ENCODE measurements at regions not wholly inside any gene's neighbourhood (a gene's known extent, or its start where the extent isn't known, plus 50 kb on each side); places are given as distances from the start of the nearest gene placed in this dataset.

DNA sequence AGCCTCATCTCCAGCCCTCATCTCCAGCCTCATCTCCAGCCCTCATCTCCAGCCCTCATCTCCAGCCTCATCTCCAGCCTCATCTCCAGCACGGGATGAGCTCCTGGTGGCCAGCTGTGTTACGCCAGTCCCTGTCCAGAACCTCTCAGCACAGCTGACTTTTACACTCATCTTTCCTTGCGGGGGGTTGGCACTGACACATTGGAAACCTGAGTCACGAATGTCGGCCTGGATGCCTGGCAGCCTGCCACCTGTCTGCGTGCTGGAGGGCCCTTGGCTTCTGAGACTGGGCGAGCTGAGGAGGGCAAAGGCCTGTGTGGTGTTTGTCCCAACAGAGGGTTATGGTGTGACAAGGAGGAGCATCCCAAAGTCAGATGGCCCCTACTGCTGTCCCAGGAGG is 66.1 kb upstream of the HGFAC start:
- TF ChIP-seq EZH2 (IDR thresholded peaks at IDR 0.05; ENCODE audit: borderline replicate concordance, low read length) = no peak
- TF ChIP-seq, protein P1, sequence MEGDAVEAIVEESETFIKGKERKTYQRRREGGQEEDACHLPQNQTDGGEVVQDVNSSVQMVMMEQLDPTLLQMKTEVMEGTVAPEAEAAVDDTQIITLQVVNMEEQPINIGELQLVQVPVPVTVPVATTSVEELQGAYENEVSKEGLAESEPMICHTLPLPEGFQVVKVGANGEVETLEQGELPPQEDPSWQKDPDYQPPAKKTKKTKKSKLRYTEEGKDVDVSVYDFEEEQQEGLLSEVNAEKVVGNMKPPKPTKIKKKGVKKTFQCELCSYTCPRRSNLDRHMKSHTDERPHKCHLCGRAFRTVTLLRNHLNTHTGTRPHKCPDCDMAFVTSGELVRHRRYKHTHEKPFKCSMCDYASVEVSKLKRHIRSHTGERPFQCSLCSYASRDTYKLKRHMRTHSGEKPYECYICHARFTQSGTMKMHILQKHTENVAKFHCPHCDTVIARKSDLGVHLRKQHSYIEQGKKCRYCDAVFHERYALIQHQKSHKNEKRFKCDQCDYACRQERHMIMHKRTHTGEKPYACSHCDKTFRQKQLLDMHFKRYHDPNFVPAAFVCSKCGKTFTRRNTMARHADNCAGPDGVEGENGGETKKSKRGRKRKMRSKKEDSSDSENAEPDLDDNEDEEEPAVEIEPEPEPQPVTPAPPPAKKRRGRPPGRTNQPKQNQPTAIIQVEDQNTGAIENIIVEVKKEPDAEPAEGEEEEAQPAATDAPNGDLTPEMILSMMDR (conservative IDR thresholded peaks at IDR 0.05 in 1 of 2, IDR thresholded peaks at IDR 0.05 in 1 of 2; ENCODE audit: extremely low read depth in 1 of 2, insufficient read depth in 1 of 2, low read depth in 1 of 2, low read length in 2 of 2) = no peak
